Kidney (tissue), 13 donors: ENCODE measurements at regions not wholly inside any gene's neighbourhood (a gene's known extent, or its start where the extent isn't known, plus 50 kb on each side); places are given as distances from the start of the nearest gene placed in this dataset.

ENCODE experiments used
- DNase-seq, 5 donors: peaks; one replicate each; pipeline ENCODE4 v3.0.0-alpha.2; 2013 to 2020
- FAIRE-seq: peaks from 2 replicates; lab custom pipeline; 2012; peaks lifted over from hg19 to GRCh38; lab: Jason Lieb, UNC
- H3K27ac ChIP-seq, 2 donors: one replicate each; pipeline ENCODE4 v1.7.0; 2013; ENCODE audit warnings: low read depth in 2 of 2, low read length in 2 of 2, inconsistent platforms in 1 of 2
- H3K27me3 ChIP-seq: one replicate; pipeline ENCODE4 v1.7.1; 2013; ENCODE audit warnings: low read length, inconsistent platforms; ENCODE audit not compliant: control insufficient read depth, insufficient read depth
- H3K36me3 ChIP-seq, 3 donors: one replicate each; pipeline versions ENCODE4 v1.7.0 to v1.7.1; 2013; ENCODE audit warnings: low read length in 3 of 3, control low read depth in 1 of 3, inconsistent platforms in 1 of 3; ENCODE audit not compliant: insufficient read depth in 3 of 3, control insufficient read depth in 2 of 3
- H3K4me1 ChIP-seq, 3 donors: one replicate each; pipeline versions ENCODE4 v1.7.0 to v1.7.1; 2013; ENCODE audit warnings: low read length in 3 of 3, inconsistent platforms in 1 of 3, low read depth in 1 of 3; ENCODE audit not compliant: control insufficient read depth in 2 of 3, insufficient read depth in 2 of 3
- H3K4me3 ChIP-seq, 3 donors: one replicate each; pipeline versions ENCODE4 v1.7.0 to v1.8.1; 2013; ENCODE audit warnings: low read length in 3 of 3, control low read depth in 1 of 3, inconsistent platforms in 1 of 3
- H3K9ac ChIP-seq, 3 donors: one replicate each; pipeline versions ENCODE4 v1.7.0 to v1.7.1; 2013; ENCODE audit warnings: low read length in 3 of 3, control low read depth in 1 of 3, inconsistent platforms in 1 of 3
- H3K9me3 ChIP-seq, 3 donors: one replicate each; pipeline versions ENCODE4 v1.7.0 to v1.7.1; 2013; ENCODE audit warnings: low read length in 3 of 3, control low read depth in 1 of 3, inconsistent platforms in 1 of 3; ENCODE audit not compliant: control insufficient read depth in 2 of 3, insufficient read depth in 1 of 3
- intact Hi-C: fragments of 100-400 bp; cut with DNase I; formaldehyde crosslinking; loops from one replicate; pipeline ENCODE4 v1.11.1; 2022
- TF ChIP-seq, protein P1 (sequence below): IDR thresholded peaks from 3 replicates; pipeline ENCODE4 v1.5.1; 2012; ENCODE audit warnings: mild to moderate bottlenecking, moderate library complexity, borderline replicate concordance; ENCODE audit not compliant: insufficient read depth; ENCODE audit errors: extremely low read depth
- donor health status: control.
- donor health status: control.
- donor health status: control.
- donor health status: control.
- donor health status: control.
- donor health status: DM: yes; HTN: yes; CAD: no.
- donor health status: Normal renal cell carcinoma (clear cell type).

DNA sequence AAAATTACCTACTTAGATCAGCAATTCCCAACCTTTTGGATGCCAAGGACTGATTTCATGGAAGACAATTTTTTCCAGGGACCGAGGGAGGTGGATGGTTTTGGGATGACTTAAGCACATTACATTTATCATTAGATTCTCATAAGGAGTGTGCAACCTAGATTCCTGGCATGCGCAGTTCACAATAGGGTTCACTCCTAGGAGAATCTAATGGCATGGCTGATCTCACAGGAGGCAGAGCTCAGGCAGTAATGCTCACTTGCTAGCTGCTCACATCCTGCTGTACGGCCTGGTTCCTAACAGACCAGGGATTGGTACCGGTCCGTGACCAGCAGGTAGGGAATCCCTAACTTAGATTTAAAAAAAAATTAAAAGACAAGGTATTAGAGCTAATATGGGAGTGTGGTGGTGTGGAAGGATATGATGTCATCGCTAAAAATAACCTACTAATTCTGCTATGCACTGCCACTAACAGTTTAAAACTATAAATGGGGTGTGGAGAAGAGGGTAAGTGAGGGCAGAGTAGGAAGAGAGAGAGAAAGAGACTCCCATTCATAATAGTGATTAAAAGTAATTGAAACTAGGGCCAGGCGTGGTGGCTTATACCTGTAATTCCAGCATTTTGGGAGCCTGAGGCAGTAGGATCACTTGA is 282.7 kb downstream of the BAMBI start:
- Histone ChIP-seq H3K36me3 (no peaks in the 10 kb centered on the region), H3K4me3 (no peak overlapping the region), H3K9me3 (peaks cover 0 to 4% (median 0%) of the 10 kb centered on the region in 3 donors), H3K27me3 (no peaks in the 10 kb centered on the region), H3K27ac (no peak overlapping the region), H3K9ac (no peak overlapping the region), H3K4me1 (no peaks in the 10 kb centered on the region)
- FAIRE-seq (no peak), DNase-seq (no peak)
- intact Hi-C loops, result no loop called here
- TF ChIP-seq, protein P1, sequence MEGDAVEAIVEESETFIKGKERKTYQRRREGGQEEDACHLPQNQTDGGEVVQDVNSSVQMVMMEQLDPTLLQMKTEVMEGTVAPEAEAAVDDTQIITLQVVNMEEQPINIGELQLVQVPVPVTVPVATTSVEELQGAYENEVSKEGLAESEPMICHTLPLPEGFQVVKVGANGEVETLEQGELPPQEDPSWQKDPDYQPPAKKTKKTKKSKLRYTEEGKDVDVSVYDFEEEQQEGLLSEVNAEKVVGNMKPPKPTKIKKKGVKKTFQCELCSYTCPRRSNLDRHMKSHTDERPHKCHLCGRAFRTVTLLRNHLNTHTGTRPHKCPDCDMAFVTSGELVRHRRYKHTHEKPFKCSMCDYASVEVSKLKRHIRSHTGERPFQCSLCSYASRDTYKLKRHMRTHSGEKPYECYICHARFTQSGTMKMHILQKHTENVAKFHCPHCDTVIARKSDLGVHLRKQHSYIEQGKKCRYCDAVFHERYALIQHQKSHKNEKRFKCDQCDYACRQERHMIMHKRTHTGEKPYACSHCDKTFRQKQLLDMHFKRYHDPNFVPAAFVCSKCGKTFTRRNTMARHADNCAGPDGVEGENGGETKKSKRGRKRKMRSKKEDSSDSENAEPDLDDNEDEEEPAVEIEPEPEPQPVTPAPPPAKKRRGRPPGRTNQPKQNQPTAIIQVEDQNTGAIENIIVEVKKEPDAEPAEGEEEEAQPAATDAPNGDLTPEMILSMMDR, result no peak

DNA sequence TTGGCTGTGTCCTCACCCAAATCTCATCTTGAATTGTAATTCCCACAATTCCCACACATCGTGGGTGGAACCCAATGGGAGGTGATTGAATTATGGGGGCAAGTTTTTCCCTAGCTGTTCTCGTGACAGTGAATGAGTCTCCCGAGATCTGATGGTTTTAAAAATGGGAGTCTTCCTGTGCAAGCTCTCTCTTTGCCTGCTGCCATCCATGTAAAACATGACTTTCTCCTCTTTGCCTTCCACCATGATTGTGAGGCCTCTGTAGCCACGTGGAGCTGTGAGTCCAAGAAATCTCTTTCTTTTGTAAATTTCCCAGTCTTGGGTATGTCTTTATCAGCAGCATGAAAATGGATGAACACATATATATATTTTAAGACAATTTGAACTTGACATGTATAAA is 285.4 kb downstream of the BAMBI start:
- TF ChIP-seq, protein P1, result no peak
- H3K9ac ChIP-seq, result no peak overlapping the region
- no peaks in the 10 kb centered on the region for H3K4me1 ChIP-seq
- H3K4me3 ChIP-seq, result no peak overlapping the region
- no peak overlapping the region for H3K27ac ChIP-seq
- H3K36me3 ChIP-seq, result no peaks in the 10 kb centered on the region
- no peaks in the 10 kb centered on the region for H3K27me3 ChIP-seq
- DNase-seq (no peak), FAIRE-seq (no peak)
- H3K9me3 ChIP-seq, result peaks cover 0 to 4% (median 0%) of the 10 kb centered on the region in 3 donors
- intact Hi-C loops, result no loop called here

DNA sequence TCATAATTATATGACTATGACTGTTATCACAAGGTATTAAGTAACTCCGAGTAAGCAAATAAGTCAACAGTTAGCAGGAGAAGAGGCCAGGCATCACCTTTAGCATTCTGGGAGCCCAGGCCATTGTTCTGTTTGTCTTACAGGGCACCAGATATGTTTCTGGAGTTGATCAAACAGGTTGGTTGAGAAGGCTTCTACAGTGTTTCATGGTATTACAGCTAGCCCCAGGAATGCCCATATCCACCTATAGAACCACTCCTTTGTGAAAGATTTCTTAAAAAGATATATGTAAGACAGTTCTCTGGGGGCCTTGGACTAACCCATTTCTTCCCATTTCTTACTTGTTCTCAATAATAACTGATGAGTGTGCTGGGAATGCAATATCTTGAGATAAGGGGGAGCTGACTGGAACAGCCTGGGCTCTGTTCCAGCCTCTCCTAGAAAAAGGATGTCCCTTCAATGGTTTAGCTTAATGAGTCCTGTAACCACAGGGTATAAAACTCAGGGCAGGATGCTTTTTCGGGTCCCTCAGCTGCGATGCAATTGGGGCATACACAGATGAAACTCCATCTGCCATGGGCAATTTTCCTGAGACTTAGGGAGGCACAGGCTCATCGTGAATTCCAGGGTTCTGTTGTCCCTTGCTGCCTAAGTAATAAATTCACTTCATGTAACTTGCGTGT is 286.4 kb downstream of the BAMBI start:
- Histone ChIP-seq H3K9me3 (peaks cover 0 to 4% (median 0%) of the 10 kb centered on the region in 3 donors), H3K4me3 (no peak overlapping the region), H3K9ac (no peak overlapping the region), H3K36me3 (no peaks in the 10 kb centered on the region), H3K27me3 (no peaks in the 10 kb centered on the region), H3K4me1 (no peaks in the 10 kb centered on the region), H3K27ac (no peak overlapping the region)
- intact Hi-C loops, result no loop called here
- DNase-seq, result no peak
- TF ChIP-seq, protein P1, result no peak
- FAIRE-seq, result no peak
